SHP77 treated with DMSO at 0.1 percent for 48 hours (cell line): ENCODE measurements at regions not wholly inside any gene's neighbourhood (a gene's known extent, or its start where the extent isn't known, plus 50 kb on each side); places are given as distances from the start of the nearest gene placed in this dataset.

Experiments used
- DNase-seq: peaks from one replicate; lab custom pipeline; 2025; lab: John Stamatoyannopoulos, UW

DNA sequence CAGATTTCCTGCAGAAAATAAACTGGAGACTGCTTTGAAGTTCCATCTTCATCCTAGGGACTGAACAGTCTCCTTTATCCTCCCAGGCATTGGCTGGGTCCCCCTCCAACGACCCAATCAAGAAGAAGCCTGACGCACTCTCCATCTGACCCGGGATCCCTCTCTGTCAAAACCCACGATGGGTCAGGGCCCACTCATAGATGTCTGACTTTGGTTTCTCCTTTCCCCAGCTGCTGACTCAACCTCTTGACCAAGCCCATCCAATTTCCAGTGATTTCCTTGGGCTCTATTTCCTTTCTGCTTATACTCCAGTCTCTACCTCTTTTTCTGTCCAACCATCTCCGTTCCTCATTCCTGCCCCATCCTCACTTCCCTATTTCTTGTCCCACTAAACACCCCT, 189.7 kb downstream of the MIAT start:
- no peak for DNase-seq

DNA sequence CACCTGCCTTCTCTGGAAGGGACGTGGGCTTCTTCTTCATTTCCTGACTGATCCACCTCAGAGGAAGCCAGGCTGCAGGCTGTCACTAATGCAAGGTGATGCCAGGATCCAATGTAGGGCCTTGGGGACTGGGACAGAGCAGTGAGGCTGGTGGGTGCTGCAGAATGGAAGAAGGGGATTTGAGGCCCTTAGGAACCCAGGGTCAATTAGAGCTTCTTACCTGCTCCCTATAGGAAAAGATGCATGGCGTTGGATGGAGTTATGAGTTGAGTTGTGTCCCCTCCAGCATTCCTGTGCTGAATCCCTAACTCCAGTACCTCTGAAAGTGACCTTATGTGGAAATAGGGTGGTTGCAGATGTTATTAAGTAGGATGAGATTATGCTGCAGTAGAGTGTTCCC, 190.4 kb downstream of the MIAT start:
- no peak for DNase-seq

DNA sequence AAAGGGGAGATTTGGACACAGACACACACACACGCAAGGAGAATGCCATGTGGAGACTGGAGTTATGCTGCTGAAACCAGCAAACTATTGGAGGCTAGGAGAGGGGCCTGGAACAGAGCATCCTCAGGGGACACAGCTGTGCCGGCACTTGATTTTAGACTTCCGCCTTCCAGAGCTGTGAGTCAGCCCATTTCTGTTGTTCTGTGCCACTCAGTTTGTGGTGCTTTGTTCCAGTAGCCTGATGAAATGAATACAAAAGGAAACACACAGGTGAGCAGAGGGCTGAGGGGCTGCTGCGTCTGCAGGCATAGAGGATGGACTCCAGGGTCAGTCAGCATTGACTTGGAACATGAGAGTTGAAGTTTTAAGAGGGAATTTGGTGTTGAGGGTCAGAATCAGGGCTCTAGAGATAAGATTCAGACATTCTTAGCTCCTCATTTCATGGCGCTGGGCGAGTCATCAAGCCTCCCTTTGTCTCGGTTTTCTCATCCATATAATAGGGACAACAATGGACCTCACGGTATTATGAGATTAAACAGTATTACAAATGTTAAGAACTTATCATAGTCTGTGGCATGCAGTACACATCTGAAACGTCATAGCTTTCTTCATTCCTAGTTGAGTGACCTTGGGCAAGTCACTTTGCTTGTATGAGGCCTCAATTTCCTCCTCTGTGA, 191.0 kb downstream of the MIAT start:
- DNase-seq, result no peak

DNA sequence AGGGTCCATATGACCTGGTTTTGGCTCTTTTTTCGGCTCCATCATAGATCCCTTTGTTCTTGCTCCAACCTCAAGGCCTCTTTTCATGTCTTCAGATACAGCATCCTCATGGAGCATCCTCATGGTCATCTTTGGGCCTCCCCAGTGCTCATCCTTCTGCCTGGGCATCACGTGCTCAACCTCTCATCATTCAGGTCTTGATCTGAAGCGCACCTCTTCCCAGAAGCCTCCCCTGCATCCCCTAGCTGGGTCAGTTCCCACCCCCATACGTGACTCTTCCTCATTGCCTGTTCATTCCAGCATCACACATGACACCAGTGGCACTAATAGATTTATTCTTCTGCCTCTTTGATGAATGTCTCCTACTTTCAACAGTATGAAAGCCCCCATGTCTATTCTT, 192.2 kb downstream of the MIAT start:
- no peak for DNase-seq

DNA sequence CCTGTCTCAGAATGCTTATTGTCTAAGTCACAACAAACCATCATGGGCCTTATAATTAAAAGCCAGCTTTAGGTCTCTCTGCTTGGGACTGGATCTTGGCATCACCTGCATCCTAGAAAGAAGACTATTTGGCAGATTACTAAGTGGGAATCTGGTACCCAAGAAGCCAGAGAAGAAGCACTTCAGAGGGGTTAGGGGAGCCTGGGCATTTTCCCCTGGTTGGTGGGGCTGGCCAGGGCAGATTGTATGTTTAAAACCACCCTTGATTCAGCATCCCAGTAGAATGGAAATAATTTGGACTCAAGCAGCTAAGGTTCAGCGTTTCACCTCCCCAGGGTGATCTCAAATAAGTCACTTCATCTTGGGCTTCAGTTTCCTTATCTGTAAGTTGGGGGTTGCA, 193.7 kb downstream of the MIAT start:
- no peak for DNase-seq

DNA sequence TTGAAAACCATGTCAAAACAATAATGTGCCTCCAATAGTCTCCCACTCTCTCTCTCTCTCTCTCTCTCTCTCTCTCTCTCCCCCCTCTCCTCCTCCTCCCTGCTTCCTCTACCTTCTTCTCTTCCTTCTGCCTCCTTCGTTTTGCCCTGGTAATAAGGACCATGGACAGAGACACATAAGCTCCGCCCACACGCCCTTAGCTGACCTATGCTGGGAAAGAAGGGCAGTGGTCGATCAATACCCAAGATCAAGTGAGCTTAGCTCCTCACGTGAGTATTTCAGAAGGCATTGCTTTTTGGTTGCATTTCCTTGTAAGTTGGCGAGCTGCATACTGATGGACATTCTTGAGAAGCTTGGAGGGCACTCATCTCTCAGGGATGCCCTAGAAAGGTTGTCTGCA, 194.8 kb downstream of the MIAT start:
- DNase-seq, result no peak

DNA sequence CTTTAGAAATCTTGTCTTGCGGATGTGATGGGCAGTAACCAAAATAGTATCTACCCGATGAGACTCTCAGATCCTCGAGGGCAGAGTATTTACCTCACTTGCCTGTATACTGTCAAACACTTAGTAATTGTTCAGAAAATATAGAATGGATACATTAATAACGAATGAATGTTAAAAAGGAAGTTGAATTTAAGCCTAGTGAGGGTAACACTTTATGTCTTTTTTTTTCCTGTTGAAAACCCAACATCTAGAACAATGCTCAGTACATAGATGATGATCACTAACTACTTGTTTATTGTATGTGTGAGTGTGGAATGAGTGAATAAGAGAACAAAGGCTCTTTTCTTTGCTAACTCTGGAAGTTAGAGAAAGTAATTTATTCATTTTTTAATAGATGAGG, 195.7 kb downstream of the MIAT start:
- no peak for DNase-seq

DNA sequence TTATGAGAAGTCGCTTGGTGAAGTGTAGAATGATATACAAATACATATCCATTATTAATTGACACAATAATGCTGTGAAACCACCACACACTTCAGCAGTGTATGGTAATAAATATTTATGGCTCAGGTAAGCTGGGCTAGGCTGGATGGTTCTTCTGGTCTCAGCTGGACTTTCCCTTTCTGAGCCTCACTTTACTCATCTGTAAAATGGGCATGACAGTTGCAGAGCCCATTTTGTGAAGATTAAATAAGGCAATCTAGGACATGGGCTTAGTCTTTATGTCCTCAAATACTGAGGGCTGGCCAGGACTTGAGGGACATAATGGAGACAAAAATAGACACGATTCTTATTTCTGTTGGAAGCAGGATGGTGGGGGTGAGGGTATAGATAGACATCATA, 196.1 kb downstream of the MIAT start:
- no peak for DNase-seq

DNA sequence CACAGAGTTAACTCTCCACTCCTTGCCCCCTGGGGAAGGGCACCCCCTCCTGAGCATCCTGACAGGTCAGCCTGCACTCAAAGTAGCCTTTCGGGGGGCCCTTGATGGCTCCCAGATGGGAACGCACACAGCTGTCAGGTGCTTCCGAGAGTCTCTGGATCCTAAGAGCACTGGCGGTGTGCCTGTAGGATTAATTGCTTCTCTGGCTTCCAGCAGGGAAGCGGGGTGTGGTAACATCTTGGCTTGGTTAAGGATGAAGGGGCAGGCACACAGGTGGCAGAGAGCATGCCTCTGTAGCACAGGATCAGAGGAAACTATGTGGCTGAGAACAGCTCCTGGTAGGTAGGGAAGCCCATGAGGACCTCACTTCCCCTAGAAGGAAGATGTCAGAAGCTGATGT, 199.8 kb downstream of the MIAT start:
- DNase-seq, result no peak

DNA sequence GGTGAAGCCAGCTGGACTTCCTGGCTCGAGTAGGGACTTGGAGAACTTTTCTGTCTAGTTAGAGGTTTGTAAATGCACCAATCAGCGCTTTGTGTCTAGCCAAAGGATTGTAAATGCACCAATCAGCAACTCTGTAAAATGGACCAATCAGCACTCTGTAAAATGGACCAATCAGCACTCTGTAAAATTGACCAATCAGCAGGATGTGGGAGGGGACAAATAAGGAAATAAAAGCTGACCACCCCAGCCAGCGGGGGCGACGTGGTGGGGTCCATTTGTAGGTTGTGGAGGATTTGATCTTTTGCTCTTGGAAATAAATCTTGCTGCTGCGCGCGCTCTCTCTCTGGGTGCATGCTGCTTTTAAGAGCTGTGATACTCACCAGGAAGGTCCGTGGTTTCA, 202.9 kb downstream of the MIAT start:
- no peak for DNase-seq

DNA sequence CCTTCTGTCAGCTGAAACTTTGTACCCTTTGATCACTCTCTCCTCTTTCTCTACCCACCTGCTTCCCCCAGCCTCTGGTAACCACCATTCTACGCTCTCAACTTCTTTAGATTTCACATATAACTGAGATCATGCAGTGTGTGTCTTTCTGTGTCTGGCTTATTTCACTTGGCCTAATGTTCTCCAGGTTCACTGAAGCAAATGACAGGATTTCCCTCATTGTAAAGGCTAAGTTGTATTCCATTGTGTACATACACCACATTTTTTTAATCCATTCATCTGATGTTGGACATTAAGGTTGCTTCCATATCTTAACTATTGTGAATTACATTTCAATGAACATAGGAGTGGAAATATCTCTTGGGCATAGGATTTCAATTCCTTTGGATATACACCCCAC, 207.6 kb downstream of the MIAT start:
- DNase-seq, result no peak

DNA sequence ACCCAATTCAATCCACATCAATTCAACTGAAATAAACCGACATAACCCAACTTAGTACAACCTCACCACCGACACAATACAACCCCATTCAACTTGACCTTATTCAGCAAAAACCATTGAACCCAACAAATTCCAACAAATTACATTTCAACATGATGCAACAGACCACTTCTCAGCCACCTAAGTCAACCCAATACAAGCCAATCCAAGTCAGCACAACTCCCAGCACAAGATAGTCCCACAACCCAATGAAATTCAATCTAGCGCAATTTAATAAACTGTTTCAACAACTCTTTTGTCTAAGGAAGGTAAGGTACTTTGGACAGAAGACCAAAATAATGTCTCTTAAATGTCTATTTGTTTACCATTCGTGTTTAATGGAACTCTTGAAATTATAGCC, 226.0 kb downstream of the MIAT start:
- DNase-seq, result no peak

DNA sequence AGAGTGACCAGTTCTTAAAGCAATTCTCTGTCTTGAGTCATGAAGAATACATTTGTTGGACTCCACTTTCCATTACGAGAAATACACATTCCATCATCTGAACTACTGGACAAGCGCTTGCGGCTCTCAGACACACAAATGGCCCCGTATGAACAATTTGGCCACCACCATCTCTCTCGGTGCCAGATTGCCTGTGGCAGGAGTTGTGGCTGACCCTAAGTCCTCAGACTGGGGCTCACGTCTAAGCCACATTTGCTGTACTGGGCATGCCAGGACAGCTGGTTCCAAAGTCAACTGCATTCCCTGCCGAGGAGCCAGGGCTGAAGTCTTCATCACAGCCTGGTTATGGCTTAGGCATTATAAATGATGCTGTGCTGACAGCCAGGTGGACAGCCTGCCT, 227.5 kb downstream of the MIAT start:
- no peak for DNase-seq

DNA sequence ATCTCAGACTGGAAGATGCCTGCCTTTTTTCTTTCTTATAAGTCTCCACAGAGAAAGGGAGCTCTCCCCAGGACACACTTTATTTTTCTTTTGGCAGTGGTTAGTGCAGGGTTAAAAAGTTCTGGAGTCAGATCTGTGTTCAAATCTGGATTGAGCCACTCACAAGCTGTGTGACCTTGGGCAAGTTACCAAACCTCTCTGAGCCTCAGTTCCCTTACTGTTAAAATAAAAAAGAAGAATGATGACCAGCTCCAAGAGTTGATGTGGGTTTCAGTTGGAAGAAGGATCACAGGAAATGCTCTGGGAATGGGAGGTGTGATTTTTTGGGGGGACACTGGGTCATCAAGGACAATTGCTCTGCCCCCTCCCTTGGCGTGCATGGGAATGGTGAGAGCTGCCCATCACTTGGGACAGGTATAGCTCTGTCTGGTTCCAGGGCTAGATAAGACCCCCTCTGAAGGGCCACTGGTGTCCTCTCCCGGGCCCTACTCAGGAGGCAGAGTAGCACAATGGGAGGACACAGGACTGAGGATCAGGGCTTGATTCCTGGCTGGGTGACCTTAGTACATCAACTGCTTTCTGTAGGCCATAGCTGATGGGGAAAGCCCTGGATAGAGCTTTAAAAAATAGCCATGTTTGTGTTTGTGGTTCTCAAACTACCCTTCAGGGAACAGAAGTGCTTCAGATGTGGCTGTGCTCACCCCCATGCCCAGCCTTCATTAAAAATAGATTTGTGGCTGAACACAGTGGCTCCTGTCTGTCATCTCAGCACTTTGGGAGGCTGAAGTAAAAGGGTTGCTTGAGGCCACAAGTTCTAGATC, 228.3 kb downstream of the MIAT start:
- DNase-seq, result no peak

DNA sequence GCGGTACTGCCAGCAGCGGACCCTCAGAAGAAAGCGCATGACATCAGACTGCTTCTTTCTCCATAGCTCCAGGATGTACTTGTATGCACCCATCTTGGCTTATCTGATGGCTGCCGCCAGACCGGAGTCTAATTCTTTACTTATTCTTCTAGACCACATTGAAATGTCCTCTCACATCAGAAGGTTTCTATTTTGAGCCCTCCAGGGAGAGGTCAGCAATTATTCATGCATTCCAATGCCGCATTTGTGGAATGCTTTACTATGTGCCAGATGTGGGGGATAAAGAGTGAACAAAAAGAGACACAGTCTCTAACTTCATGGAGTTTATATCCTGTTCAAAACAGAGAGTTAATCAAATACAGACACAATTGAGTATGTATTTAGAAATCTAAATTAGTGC, 230.1 kb downstream of the MIAT start:
- DNase-seq, result no peak

DNA sequence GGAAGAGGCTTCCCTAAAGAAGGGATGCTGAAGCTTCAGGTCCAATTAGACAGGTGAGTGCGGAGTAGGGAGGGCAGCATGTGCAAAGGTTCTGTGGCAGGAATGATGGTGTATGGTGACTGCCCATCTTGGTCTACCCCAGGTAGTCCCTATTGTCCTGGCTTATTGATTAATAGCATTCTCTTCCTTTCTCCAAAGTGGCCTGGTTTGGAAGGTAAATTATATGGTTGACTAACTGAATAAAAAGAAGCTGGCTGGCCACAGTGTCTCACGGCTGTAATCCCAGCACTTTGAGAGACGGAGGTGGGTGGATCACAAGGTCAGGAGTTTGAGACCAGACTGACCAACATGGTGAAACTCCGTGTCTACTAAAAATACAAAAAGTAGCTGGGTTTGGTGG, 230.5 kb downstream of the MIAT start:
- no peak for DNase-seq

DNA sequence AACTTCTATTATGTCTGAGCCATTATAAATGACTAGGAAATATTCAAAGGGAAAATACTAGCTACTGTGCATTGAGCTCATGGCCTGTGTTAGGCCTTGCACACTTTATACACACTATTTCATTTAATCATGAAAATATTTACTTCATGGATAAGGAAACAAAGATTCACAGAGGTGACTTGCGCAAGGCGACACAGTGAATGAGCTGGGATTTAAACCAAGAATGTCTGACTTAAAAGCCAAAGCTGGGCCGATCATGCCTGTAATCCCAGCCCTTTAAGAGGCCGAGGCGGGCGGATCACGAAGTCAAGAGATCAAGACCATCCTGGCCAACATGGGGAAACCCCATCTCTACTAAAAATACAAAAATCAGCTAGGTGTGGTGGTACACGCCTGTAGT, 231.5 kb downstream of the MIAT start:
- DNase-seq, result no peak

DNA sequence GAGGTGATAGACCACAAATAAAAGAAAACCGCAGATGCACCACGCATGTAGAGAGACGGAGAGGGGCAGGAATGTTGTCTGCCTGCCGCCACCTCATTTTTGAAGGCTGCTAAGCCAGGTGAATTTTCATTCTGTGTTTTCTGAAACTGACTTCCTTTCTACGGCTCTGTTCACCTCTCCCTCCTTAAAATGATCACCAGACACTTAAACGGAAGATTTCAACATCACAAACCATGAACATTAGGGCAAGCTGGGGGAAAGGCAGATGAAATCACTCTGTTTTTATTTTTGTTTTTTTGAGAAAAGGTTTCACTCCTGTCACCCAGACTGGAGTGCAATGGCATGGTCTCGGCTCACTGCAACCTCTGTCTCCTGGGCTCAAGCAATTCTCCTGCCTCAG, 232.4 kb downstream of the MIAT start:
- no peak for DNase-seq

DNA sequence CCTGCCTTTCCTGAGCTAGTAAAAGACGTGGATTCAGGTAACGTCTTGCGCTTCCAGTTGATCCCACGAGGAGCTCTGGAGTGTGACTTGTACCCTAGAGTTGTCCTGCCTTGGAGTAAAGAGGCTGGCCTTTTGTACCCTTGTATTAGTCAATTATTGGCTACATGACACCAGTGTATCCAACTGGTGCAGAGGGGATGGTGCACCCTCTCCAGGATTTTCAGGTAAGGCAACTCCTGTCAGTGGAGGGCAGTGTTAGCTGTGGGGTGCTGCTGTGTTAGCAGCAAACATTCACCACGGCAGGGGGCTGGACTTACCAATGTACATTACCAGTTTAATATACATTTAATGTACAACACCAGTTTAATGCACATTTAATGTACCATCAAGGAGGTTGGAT, 233.5 kb downstream of the MIAT start:
- no peak for DNase-seq

DNA sequence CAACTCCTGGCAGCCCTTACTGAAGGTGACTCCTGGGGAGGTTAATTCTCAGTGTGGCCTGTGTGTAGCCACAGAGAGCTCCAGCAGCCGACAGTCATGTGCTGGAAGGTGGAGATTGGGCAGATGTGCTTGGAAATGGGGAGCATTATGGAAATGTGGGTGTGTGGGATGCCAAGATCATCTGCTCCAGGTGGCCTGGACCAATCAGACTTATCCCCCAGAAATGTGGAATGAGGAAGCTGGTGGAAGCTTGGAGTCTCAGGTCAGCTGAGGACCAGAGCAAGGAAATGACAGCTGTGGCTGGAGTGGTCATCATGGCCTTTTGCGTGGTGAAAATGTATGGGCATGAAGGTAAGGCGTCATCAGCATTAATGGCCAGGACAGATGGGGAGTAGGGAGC, 234.0 kb downstream of the MIAT start:
- no peak for DNase-seq

DNA sequence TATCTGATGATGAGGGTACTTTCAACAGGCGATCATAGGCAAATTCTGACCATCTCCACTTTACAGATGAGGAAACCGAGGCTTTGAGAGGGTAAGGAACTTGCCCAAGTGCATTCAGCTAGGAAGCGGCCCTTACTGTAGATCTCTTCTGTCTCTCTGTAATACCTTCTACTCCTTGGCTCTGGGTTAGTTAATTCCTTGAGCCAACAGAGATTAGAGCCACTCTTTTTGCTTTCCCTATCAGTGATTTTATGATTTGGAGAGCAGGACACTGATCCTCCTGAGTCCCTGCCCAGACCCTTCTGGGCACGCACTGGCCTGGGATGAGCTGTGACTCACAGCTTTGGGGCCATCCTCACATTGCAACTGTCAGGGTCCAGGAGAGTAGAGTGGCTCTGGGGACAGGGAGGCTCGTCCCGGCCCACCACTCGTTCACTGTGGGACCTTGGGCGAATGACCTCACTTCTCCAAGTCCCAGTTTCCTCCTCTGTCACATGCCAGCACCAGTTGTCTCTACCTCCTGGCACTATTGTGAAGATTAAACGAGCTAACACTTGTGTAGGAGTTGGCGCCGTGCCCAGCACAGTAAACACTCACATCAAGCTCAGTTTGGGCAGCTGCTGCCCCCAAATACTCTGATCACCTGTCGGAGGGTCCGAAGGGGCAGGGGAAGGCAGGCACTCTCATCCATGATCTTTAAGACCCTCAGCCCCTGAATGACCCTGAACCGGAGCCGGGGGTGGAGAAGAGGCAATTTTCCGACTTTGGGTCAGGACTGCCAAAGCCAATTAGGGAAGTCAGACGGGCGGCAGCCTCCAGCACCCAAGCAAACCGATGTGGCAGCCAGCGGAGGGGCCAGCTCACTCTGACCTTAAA, 235.0 kb downstream of the MIAT start:
- peak; percentile 89 for DNase-seq

DNA sequence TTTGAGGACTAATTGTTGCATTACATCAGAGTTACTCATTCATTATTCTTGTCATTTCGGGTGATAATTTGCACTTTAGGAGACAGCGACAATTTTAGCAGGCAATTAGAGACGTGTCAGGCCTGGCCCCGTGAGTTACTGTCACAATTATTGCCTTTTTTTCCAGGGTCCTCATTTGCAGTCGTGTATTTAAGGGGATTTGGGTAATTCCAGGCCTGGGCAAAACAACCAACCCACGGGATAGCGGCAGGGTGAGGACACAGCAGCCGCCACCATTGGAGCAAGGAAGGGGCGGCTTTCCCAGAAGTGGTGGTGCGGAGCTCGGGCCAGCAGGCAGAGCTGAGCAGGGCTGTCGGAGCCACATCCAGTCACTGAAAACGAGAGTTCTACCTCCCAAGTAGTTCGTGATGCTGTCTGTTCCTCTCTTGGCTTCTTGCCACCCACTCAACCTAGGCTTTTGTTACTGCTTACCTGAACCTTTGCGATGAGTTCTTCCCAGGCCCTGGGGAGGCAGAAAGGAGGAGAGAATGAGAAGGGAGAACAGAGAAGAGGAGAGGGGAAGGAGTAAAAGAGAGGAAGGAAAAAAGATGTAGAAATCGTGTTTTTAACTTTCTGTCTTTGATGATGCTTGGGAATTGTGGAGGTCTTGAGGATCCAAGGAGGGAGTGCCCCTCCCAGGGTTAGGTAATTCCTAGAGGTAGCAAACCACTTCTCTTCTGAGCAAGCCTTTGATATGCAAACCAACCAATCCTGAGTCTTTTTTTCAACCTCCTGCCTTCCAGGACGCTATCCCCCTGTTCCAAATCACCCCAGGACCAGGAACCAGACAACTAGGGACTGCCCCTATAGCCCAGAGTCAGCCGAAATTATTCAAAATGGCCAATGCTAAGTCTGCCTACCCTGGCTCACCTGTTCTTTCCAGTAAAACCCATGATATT, 236.1 kb downstream of the MIAT start:
- no peak for DNase-seq
